GM12875 (cell line): ENCODE measurements at regions not wholly inside any gene's neighbourhood (a gene's known extent, or its start where the extent isn't known, plus 50 kb on each side); places are given as distances from the start of the nearest gene placed in this dataset.

Source experiments
- H3K4me3 ChIP-seq: one replicate; pipeline ENCODE4 v1.5.1; 2011; ENCODE audit warnings: low read depth, low read length, control low read depth
- CTCF ChIP-seq: IDR thresholded peaks from 2 replicates; pipeline ENCODE4 v1.5.1; 2011; ENCODE audit warnings: low read depth, mild to moderate bottlenecking, control low read depth, inconsistent platforms, low read length, moderate library complexity, borderline replicate concordance; ENCODE audit not compliant: insufficient read depth

GRCh38 chr5:128636361-128636760, 98.3 kb upstream of the FBN2 start:
- TF ChIP-seq CTCF, result no peak
- no peak overlapping the region for H3K4me3 ChIP-seq

- H3K4me3 ChIP-seq, result no peak overlapping the region
- TF ChIP-seq CTCF, result no peak
Observed at GRCh38 chr5:128637031-128637430, 99.0 kb upstream of the FBN2 start.

- no peak for TF ChIP-seq CTCF
- no peak overlapping the region for H3K4me3 ChIP-seq
Observed at GRCh38 chr5:128641861-128642260, 103.8 kb upstream of the FBN2 start.

GRCh38 chr5:128644863-128645262, 106.8 kb upstream of the FBN2 start:
- no peak for TF ChIP-seq CTCF
- no peak overlapping the region for H3K4me3 ChIP-seq

GRCh38 chr5:128645581-128645980, 107.5 kb upstream of the FBN2 start:
- H3K4me3 ChIP-seq, result no peak overlapping the region
- no peak for TF ChIP-seq CTCF

GRCh38 chr5:128646176-128646575, 108.1 kb upstream of the FBN2 start:
- no peak for TF ChIP-seq CTCF
- H3K4me3 ChIP-seq, result no peak overlapping the region

GRCh38 chr5:128649192-128649591, 111.1 kb upstream of the FBN2 start:
- no peak overlapping the region for H3K4me3 ChIP-seq
- TF ChIP-seq CTCF, result no peak
